ENCODE measurements at regions not wholly inside any gene's neighbourhood (a gene's known extent, or its start where the extent isn't known, plus 50 kb on each side); places are given as distances from the start of the nearest gene placed in this dataset.
"Not testable (repeated sequence)": the region's sequence is repeated elsewhere in the genome, so short reads cannot be mapped to it uniquely, and the experiment has no call there.

DNA sequence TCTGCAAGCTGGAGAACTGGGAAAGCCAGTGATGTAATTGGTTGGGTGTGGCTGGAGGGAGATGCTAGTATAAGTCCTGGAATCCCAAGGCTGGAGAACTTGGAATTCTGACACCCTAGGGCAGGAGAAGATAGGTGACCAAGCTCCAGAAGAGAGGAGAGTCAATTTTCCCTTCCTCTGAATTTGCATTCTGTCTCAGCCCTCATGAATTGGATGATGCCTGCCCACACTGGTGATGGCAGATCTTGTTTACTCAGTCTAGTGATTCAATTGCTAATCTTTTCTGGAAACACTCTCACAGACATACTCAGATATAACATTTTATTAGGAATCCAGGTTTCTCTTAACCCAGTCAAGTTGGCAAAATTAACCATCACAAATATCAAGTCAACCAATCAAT is 287.2 kb downstream of the RDH14 start:
- Histone ChIP-seq H3K4me1 (ENCODE audit: control insufficient read depth in 2 of 2, insufficient read depth in 2 of 2, low read length in 2 of 2) (no peaks in the 10 kb centered on the region), H3K36me3 (ENCODE audit: control insufficient read depth in 2 of 2, insufficient read depth in 2 of 2, low read length in 1 of 2) (no peaks in the 10 kb centered on the region), H3K4me3 (ENCODE audit: low read length in 2 of 2) (no peak overlapping the region), H3K9me3 (ENCODE audit: control insufficient read depth in 2 of 2, insufficient read depth in 1 of 2, low read length in 1 of 2) (peaks cover 0 to 10% of the 10 kb centered on the region in 2 donors), H3K27ac (ENCODE audit: low read depth in 1 of 2, low read length in 1 of 2) (no peak overlapping the region), H3K27me3 (ENCODE audit: control insufficient read depth in 2 of 2, insufficient read depth in 1 of 2, low read length in 1 of 2) (no peaks in the 10 kb centered on the region)
- DNase-seq (ENCODE audit: low read depth in 6 of 9, low spot score in 9 of 9), result no peak

DNA sequence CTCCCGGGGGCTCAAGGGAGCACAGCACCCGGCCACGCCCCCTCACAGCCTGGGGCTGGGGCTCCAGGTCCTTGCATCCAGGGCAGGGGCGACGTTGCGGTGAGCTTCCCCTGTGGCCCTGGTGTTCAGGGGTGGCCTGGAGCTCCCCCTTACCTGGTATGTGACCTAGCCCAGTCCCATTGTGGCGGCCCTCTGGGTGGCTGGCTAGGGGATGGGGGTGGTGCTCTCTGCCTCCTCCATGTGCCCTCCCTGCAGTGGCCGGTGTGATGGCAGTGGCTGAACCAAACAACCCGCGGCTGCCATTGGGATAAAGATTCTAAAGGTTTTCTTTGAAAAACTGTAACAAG is 288.3 kb downstream of the RDH14 start:
- no peak for DNase-seq (ENCODE audit: low read depth in 6 of 9, low spot score in 9 of 9)
- H3K36me3 ChIP-seq (ENCODE audit: control insufficient read depth in 2 of 2, insufficient read depth in 2 of 2, low read length in 1 of 2), result no peaks in the 10 kb centered on the region
- WGBS, result 95% methylated on average over 10 of the region's 10 CpGs

DNA sequence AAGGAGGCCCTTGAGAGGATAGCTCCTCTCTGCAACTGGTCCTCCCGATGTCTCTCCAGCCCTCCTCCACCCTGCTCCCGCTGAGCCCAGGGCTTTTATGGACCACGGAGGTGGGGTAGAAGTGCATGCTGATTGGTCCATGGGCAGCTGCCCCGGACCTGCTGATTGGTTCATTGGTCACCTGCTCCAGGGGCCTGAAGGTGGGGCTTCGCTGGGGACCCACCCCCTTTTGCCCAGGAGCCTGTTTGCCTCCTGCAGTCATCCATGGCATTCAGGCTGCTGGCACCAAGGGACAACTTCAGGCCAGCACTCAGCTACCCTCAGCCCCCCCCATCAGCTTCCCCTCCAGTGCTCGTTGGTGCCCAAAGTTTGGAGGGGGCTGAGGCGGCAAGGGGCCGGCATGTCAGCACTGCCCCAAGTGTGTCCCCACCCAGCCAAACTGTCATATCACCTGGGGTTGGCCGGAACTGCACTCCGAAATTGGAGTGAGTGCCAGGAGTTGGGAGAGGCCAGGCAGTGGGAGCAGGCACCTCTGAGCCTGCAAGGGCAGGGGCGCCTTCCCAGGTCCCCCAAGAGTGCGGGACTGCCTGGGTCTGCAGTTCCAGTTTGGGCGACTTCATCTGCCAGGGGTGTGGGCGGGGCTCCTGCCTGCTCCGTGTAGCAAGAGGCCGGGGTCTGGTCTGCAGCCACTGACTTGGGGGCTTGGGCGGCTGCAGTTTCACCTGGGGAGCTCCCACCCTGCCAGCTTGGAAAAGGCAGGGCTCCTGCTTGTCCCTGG is 288.9 kb downstream of the RDH14 start:
- DNase-seq (ENCODE audit: low read depth in 6 of 9, low spot score in 9 of 9), result no peak
- Histone ChIP-seq H3K4me3 (ENCODE audit: low read length in 2 of 2) (no peak overlapping the region), H3K36me3 (ENCODE audit: control insufficient read depth in 2 of 2, insufficient read depth in 2 of 2, low read length in 1 of 2) (no peaks in the 10 kb centered on the region)

More for the DNA sequence above, 288.3 kb downstream of the RDH14 start:
- Histone ChIP-seq H3K27ac (ENCODE audit: low read depth in 1 of 2, low read length in 1 of 2) (no peak overlapping the region), H3K27me3 (ENCODE audit: control insufficient read depth in 2 of 2, insufficient read depth in 1 of 2, low read length in 1 of 2) (no peaks in the 10 kb centered on the region), H3K4me1 (ENCODE audit: control insufficient read depth in 2 of 2, insufficient read depth in 2 of 2, low read length in 2 of 2) (no peaks in the 10 kb centered on the region), H3K4me3 (ENCODE audit: low read length in 2 of 2) (no peak overlapping the region), H3K9me3 (ENCODE audit: control insufficient read depth in 2 of 2, insufficient read depth in 1 of 2, low read length in 1 of 2) (peaks cover 0 to 10% of the 10 kb centered on the region in 2 donors)

DNA sequence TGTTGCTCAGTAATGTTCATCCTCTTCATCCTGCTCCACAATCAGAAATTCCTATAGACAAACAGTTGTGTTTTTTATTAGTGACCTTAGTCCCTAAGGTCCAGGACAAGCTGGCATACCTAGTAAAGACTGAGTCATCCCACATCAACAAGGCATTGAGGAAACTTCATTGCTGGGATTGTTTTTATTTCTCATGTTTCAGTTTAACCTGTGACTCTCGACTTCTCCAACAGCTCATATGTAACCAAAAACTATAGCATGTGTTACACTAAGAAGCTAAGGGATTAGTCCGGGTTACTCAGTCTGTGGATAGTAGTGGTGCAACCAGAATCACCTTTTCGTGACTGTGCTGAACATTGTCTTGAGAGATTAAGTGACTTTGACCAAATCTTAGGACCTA is 292.1 kb downstream of the RDH14 start:
- Histone ChIP-seq H3K27ac (ENCODE audit: low read depth in 1 of 2, low read length in 1 of 2) (no peak overlapping the region), H3K36me3 (ENCODE audit: control insufficient read depth in 2 of 2, insufficient read depth in 2 of 2, low read length in 1 of 2) (no peaks in the 10 kb centered on the region), H3K4me1 (ENCODE audit: control insufficient read depth in 2 of 2, insufficient read depth in 2 of 2, low read length in 2 of 2) (no peaks in the 10 kb centered on the region), H3K9me3 (ENCODE audit: control insufficient read depth in 2 of 2, insufficient read depth in 1 of 2, low read length in 1 of 2) (peaks cover 0 to 10% of the 10 kb centered on the region in 2 donors), H3K27me3 (ENCODE audit: control insufficient read depth in 2 of 2, insufficient read depth in 1 of 2, low read length in 1 of 2) (no peaks in the 10 kb centered on the region), H3K4me3 (ENCODE audit: low read length in 2 of 2) (no peak overlapping the region)
- no peak for DNase-seq (ENCODE audit: low read depth in 6 of 9, low spot score in 9 of 9)
- WGBS, result 82% methylated on average over 3 of the region's 3 CpGs

More for the DNA sequence above, 288.9 kb downstream of the RDH14 start:
- peaks cover 0 to 10% of the 10 kb centered on the region in 2 donors for H3K9me3 ChIP-seq (ENCODE audit: control insufficient read depth in 2 of 2, insufficient read depth in 1 of 2, low read length in 1 of 2)
- H3K4me1 ChIP-seq (ENCODE audit: control insufficient read depth in 2 of 2, insufficient read depth in 2 of 2, low read length in 2 of 2), result no peaks in the 10 kb centered on the region
- no peak overlapping the region for H3K27ac ChIP-seq (ENCODE audit: low read depth in 1 of 2, low read length in 1 of 2)
- no peaks in the 10 kb centered on the region for H3K27me3 ChIP-seq (ENCODE audit: control insufficient read depth in 2 of 2, insufficient read depth in 1 of 2, low read length in 1 of 2)
- WGBS, result 94% methylated on average over 17 of the region's 17 CpGs

- 95% methylated on average over 1 of the region's 1 CpG for WGBS
- Histone ChIP-seq H3K9me3 (ENCODE audit: control insufficient read depth in 2 of 2, insufficient read depth in 1 of 2, low read length in 1 of 2) (peaks cover 0 to 10% of the 10 kb centered on the region in 2 donors), H3K36me3 (ENCODE audit: control insufficient read depth in 2 of 2, insufficient read depth in 2 of 2, low read length in 1 of 2) (no peaks in the 10 kb centered on the region), H3K4me3 (ENCODE audit: low read length in 2 of 2) (no peak overlapping the region), H3K4me1 (ENCODE audit: control insufficient read depth in 2 of 2, insufficient read depth in 2 of 2, low read length in 2 of 2) (no peaks in the 10 kb centered on the region), H3K27me3 (ENCODE audit: control insufficient read depth in 2 of 2, insufficient read depth in 1 of 2, low read length in 1 of 2) (no peaks in the 10 kb centered on the region), H3K27ac (ENCODE audit: low read depth in 1 of 2, low read length in 1 of 2) (no peak overlapping the region)
- DNase-seq (ENCODE audit: low read depth in 6 of 9, low spot score in 9 of 9), result no peak
Measured at GRCh38 chr2:18267501-18267900, 293.0 kb downstream of the RDH14 start.

DNA sequence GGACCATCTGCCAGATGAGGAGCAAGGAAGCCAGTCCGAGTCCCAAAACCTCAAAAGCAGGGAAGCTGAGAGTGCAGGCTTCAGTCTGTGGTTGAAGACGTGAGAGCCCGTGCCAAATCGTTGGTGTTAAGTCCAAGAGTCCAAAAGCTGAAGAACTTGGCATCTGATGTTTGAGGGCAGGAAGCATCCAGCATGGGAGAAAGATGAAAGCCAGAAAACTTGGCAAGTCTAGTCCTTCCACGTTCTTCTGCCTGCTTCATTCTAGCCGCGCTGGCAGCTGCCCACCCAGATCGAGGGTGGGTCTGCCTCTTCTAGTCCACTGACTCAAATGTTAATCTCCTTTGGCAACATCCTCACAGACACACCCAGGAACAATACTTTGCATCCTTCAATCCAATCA is 293.8 kb downstream of the RDH14 start:
- not testable (repeated sequence) for H3K27ac ChIP-seq (ENCODE audit: low read depth in 1 of 2, low read length in 1 of 2); H3K27me3 ChIP-seq (ENCODE audit: control insufficient read depth in 2 of 2, insufficient read depth in 1 of 2, low read length in 1 of 2); H3K36me3 ChIP-seq (ENCODE audit: control insufficient read depth in 2 of 2, insufficient read depth in 2 of 2, low read length in 1 of 2); H3K4me3 ChIP-seq (ENCODE audit: low read length in 2 of 2); H3K4me1 ChIP-seq (ENCODE audit: control insufficient read depth in 2 of 2, insufficient read depth in 2 of 2, low read length in 2 of 2); H3K9me3 ChIP-seq (ENCODE audit: control insufficient read depth in 2 of 2, insufficient read depth in 1 of 2, low read length in 1 of 2); DNase-seq (ENCODE audit: low read depth in 6 of 9, low spot score in 9 of 9)
- 84% methylated on average over 8 of the region's 8 CpGs for WGBS

GRCh38 chr2:18265614-18266586 is 294.6 kb downstream of the RDH14 start:
- H3K9me3 ChIP-seq (ENCODE audit: control insufficient read depth in 2 of 2, insufficient read depth in 1 of 2, low read length in 1 of 2), result no peaks in the 10 kb centered on the region
- H3K27me3 ChIP-seq (ENCODE audit: control insufficient read depth in 2 of 2, insufficient read depth in 1 of 2, low read length in 1 of 2), result no peaks in the 10 kb centered on the region
- WGBS, result 64% methylated on average over 7 of the region's 7 CpGs
- no peaks in the 10 kb centered on the region for H3K36me3 ChIP-seq (ENCODE audit: control insufficient read depth in 2 of 2, insufficient read depth in 2 of 2, low read length in 1 of 2)
- H3K4me3 ChIP-seq (ENCODE audit: low read length in 2 of 2), result no peak overlapping the region
- DNase-seq (ENCODE audit: low read depth in 6 of 9, low spot score in 9 of 9), result no peak
- no peaks in the 10 kb centered on the region for H3K4me1 ChIP-seq (ENCODE audit: control insufficient read depth in 2 of 2, insufficient read depth in 2 of 2, low read length in 2 of 2)
- H3K27ac ChIP-seq (ENCODE audit: low read depth in 1 of 2, low read length in 1 of 2), result no peak overlapping the region

DNA sequence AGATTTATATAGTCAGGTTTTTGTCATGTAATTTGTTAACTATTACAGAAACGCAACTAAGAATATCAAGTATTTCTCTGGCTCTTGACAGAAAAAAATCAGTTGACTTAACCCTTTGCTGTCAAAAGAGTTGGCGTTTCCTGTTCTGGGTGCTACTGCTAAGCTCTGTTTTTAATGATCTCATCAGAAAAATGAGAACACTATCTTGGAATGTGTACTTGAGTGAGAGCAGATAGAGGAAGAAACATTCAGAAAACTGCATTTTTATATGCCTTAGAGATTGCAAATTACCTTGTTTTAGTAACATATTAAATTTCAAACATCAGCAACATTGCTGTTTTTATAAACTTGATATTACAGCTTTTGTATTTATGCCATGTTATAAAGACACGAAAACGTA is 297.9 kb downstream of the RDH14 start:
- Histone ChIP-seq H3K9me3 (ENCODE audit: control insufficient read depth in 2 of 2, insufficient read depth in 1 of 2, low read length in 1 of 2) (no peaks in the 10 kb centered on the region), H3K27ac (ENCODE audit: low read depth in 1 of 2, low read length in 1 of 2) (no peak overlapping the region), H3K4me3 (ENCODE audit: low read length in 2 of 2) (no peak overlapping the region), H3K27me3 (ENCODE audit: control insufficient read depth in 2 of 2, insufficient read depth in 1 of 2, low read length in 1 of 2) (no peaks in the 10 kb centered on the region), H3K36me3 (ENCODE audit: control insufficient read depth in 2 of 2, insufficient read depth in 2 of 2, low read length in 1 of 2) (no peaks in the 10 kb centered on the region), H3K4me1 (ENCODE audit: control insufficient read depth in 2 of 2, insufficient read depth in 2 of 2, low read length in 2 of 2) (no peaks in the 10 kb centered on the region)
- WGBS, result 59% methylated on average over 3 of the region's 4 CpGs
- DNase-seq (ENCODE audit: low read depth in 6 of 9, low spot score in 9 of 9), result no peak

DNA sequence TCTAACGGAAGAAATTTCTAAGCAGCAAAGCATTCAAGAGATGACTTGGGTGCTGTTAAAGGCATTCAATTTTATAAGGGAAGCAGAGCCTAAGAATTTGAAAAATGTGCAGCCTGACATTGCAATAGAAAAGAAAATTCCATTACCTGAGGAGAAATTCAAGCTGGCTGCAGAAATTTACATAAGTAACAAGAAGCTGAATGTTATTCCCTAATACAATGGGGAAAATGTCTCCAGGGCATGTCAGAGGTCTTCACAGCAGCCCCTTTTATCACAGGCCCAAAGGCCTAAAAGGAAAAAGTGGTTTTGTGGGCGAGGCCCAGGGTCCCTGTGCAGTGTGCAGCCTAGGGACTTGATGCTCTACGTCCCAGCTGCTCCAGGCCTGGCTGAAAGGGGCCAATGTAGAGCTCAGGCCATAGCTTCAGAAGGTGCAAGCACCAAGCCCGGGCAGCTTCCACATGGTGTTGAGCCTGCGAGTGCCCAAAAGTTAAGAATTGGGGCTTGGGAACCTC is 306.7 kb downstream of the RDH14 start:
- no peak overlapping the region for H3K27ac ChIP-seq (ENCODE audit: low read depth in 1 of 2, low read length in 1 of 2)
- H3K9me3 ChIP-seq (ENCODE audit: control insufficient read depth in 2 of 2, insufficient read depth in 1 of 2, low read length in 1 of 2), result no peaks in the 10 kb centered on the region
- WGBS, result 87% methylated on average over 5 of the region's 5 CpGs
- no peaks in the 10 kb centered on the region for H3K27me3 ChIP-seq (ENCODE audit: control insufficient read depth in 2 of 2, insufficient read depth in 1 of 2, low read length in 1 of 2)
- H3K4me3 ChIP-seq (ENCODE audit: low read length in 2 of 2), result no peak overlapping the region
- no peaks in the 10 kb centered on the region for H3K4me1 ChIP-seq (ENCODE audit: control insufficient read depth in 2 of 2, insufficient read depth in 2 of 2, low read length in 2 of 2)
- H3K36me3 ChIP-seq (ENCODE audit: control insufficient read depth in 2 of 2, insufficient read depth in 2 of 2, low read length in 1 of 2), result no peaks in the 10 kb centered on the region
- DNase-seq (ENCODE audit: low read depth in 6 of 9, low spot score in 9 of 9), result no peak

Measured in thymus (tissue), 11 donors.